GM23338 (cell line): ENCODE measurements at regions not wholly inside any gene's neighbourhood (a gene's known extent, or its start where the extent isn't known, plus 50 kb on each side); places are given as distances from the start of the nearest gene placed in this dataset.

Experiments used
- EZH2 ChIP-seq: fragments of 200-600 bp; sonication (generic); IDR thresholded peaks from one replicate; pipeline ENCODE4 v1.8.0; 2017; ENCODE audit warnings: antibody characterized with exemption, mild to moderate bottlenecking, low read depth; ENCODE audit not compliant: unreplicated experiment
- EZH2phosphoT487 ChIP-seq: fragments of 200-600 bp; sonication (generic); IDR thresholded peaks from one replicate; pipeline ENCODE4 v1.8.1; 2018; ENCODE audit warnings: antibody characterized with exemption; ENCODE audit not compliant: unreplicated experiment
- JUNB ChIP-seq: IDR thresholded peaks from one replicate; pipeline ENCODE4 v1.6.1; 2016; ENCODE audit warnings: antibody characterized with exemption; ENCODE audit not compliant: unreplicated experiment
- POLR2AphosphoS5 ChIP-seq: IDR thresholded peaks from 2 replicates; pipeline ENCODE4 v1.6.1; 2016; ENCODE audit warnings: antibody characterized with exemption, low read depth
- TF ChIP-seq, protein P1 (sequence below), 2 experiments: fragments of 200-600 bp in 1 of 2; sonication (generic) in 1 of 2; conservative IDR thresholded peaks; 2 replicates each; pipeline versions ENCODE4 v1.5.1 to v1.6.1; 2016 to 2017; ENCODE audit warnings: antibody characterized with exemption in 2 of 2, low read depth in 2 of 2, mild to moderate bottlenecking in 2 of 2, moderate library complexity in 1 of 2

DNA sequence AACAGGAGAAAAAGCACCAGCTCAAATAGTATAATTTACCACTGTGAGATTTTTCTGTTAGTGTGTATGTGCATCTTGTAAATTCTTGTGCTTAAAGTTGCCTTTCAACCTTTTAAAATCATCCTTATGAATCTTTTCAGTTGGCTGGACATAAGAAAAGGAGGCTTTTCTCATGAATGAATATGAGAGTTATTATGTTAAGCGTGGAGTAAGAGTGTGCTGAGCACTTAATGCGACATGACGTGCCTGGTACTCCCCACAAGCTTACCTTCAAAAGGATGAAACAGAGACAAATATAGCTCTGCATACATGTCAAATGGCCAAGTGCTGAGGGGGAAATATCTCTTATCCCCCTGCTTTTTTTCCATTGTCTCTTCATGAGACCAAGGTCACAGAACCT is 85.3 kb upstream of the ADGRL2 start:
- TF ChIP-seq, protein P1, sequence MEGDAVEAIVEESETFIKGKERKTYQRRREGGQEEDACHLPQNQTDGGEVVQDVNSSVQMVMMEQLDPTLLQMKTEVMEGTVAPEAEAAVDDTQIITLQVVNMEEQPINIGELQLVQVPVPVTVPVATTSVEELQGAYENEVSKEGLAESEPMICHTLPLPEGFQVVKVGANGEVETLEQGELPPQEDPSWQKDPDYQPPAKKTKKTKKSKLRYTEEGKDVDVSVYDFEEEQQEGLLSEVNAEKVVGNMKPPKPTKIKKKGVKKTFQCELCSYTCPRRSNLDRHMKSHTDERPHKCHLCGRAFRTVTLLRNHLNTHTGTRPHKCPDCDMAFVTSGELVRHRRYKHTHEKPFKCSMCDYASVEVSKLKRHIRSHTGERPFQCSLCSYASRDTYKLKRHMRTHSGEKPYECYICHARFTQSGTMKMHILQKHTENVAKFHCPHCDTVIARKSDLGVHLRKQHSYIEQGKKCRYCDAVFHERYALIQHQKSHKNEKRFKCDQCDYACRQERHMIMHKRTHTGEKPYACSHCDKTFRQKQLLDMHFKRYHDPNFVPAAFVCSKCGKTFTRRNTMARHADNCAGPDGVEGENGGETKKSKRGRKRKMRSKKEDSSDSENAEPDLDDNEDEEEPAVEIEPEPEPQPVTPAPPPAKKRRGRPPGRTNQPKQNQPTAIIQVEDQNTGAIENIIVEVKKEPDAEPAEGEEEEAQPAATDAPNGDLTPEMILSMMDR (conservative IDR thresholded peaks at IDR 0.05; ENCODE audit: low read depth in 2 of 2), result no peak
- no peak for TF ChIP-seq POLR2AphosphoS5
- TF ChIP-seq EZH2, result no peak
- TF ChIP-seq JUNB, result no peak
- TF ChIP-seq EZH2phosphoT487, result no peak
